ENCODE measurements at regions not wholly inside any gene's neighbourhood (a gene's known extent, or its start where the extent isn't known, plus 50 kb on each side); places are given as distances from the start of the nearest gene placed in this dataset.
A peak's percentile ranks its signal among the peaks of the same experiment; 100 is the strongest.

GRCh38 chr6:137740967-137741761, 125.9 kb upstream of the TNFAIP3 start:
- no peak for DNase-seq (ENCODE audit: insufficient read length)
- no peak for FAIRE-seq
- TF ChIP-seq POLR2A (IDR thresholded peaks at IDR 0.05; ENCODE audit: low read depth, low read length) (no peak), TAF1 (IDR thresholded peaks at IDR 0.05; ENCODE audit: borderline replicate concordance, low read depth, low read length) (no peak), POLR2AphosphoS5 (IDR thresholded peaks at IDR 0.05; ENCODE audit: low read depth, low read length) (no peak)

GRCh38 chr6:137743493-137743892, 123.6 kb upstream of the TNFAIP3 start:
- TF ChIP-seq POLR2AphosphoS5 (IDR thresholded peaks at IDR 0.05; ENCODE audit: low read depth, low read length), result no peak
- no peak for TF ChIP-seq TAF1 (IDR thresholded peaks at IDR 0.05; ENCODE audit: borderline replicate concordance, low read depth, low read length)
- TF ChIP-seq POLR2A (IDR thresholded peaks at IDR 0.05; ENCODE audit: low read depth, low read length), result no peak
- no peak for FAIRE-seq

DNA sequence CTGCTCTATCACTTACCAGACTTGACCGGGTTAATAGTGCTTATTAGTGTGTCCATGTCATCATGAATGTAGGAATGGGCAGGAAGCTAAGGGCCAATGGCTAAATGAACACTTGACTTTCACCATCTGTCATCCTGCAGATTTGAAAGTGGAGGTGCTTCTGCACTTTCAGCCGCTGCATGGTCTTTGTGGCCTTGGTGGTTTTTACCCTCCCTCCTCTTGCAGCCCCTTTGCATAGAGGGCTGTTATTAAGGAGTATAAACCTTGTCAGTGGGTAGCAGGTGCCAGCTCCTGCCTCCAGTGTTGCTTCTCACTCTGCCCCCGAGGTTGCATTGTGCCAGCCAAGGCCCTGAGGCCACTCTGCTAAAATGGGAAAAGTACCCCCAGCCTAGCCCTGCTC, 122.2 kb upstream of the TNFAIP3 start:
- DNase-seq (ENCODE audit: insufficient read length), result peak; percentile 10
- peak; percentile 78 for FAIRE-seq
- TF ChIP-seq POLR2AphosphoS5 (IDR thresholded peaks at IDR 0.05; ENCODE audit: low read depth, low read length) (no peak), POLR2A (IDR thresholded peaks at IDR 0.05; ENCODE audit: low read depth, low read length) (no peak), TAF1 (IDR thresholded peaks at IDR 0.05; ENCODE audit: borderline replicate concordance, low read depth, low read length) (no peak)

More at GRCh38 chr6:137743493-137743892, 123.6 kb upstream of the TNFAIP3 start:
- no peak for DNase-seq (ENCODE audit: insufficient read length)

DNA sequence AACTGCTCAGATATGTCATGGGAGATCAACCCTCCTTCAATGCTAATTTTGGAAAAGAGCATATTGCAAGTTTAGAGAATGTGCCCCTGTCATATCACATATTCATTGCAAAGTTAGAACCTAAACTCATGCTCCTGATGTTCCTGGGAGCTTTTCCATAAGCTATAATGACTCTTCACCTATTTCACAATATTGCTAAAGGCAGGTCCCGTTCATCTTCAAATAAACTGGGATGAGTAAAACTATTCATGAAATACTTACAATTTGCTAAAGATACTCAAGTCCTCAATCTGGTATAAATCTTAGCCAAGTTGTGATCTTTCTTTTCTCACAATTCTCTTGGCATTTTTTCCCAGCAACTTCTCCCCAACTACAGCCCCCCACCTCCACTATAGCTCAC, 121.7 kb upstream of the TNFAIP3 start:
- FAIRE-seq (peak; percentile 74), DNase-seq (ENCODE audit: insufficient read length) (no peak)
- TF ChIP-seq POLR2A (IDR thresholded peaks at IDR 0.05; ENCODE audit: low read depth, low read length), result no peak
- no peak for TF ChIP-seq TAF1 (IDR thresholded peaks at IDR 0.05; ENCODE audit: borderline replicate concordance, low read depth, low read length)
- TF ChIP-seq POLR2AphosphoS5 (IDR thresholded peaks at IDR 0.05; ENCODE audit: low read depth, low read length), result no peak

DNA sequence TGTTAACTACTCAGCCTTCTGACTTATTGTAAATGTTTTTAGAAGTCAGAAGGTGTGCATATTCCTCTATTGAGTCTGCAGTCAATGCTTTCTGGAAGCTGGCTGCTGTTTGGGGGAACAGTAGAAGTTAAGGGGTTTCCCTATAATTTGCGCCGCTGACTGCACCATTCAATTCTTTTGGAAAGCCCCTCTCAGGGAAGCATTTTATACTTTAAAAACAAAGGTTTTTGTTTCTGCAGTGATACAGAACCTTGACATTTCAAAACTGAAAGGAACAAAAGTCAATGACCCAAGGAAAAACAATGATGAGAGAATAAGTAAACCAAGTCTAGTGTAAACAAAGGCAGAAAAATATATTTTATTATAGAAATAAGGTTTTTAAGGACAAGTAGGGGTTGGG, 120.8 kb upstream of the TNFAIP3 start:
- no peak for TF ChIP-seq TAF1 (IDR thresholded peaks at IDR 0.05; ENCODE audit: borderline replicate concordance, low read depth, low read length)
- no peak for TF ChIP-seq POLR2AphosphoS5 (IDR thresholded peaks at IDR 0.05; ENCODE audit: low read depth, low read length)
- TF ChIP-seq POLR2A (IDR thresholded peaks at IDR 0.05; ENCODE audit: low read depth, low read length), result no peak
- no peak for DNase-seq (ENCODE audit: insufficient read length)
- FAIRE-seq, result no peak

DNA sequence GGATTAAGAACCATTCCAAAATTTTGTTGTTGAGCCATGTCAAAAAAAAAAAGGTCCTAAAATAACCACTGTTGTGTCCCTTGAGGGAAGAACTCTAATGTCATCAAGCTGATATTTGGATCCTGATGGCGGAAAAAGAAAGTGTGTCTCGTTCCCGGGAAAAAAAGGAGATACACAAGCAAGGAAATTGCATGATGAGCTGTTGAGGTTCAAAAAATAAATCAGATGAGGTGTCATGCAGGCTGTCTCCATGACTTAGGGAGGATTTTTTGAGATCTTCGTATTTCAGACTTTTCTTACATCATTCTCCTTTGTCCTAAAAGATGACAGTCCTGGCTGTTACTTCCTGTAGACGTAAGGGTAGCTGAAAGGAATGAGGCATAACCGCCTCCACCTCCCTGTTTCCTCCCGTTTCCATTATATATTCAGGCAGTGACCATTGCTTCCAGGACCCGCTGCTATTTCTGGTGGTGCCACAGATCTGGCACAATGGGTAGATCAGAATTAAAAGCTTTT, 117.3 kb upstream of the TNFAIP3 start:
- FAIRE-seq (peak; percentile 27), DNase-seq (ENCODE audit: insufficient read length) (no peak)
- TF ChIP-seq POLR2AphosphoS5 (IDR thresholded peaks at IDR 0.05; ENCODE audit: low read depth, low read length), result no peak
- no peak for TF ChIP-seq TAF1 (IDR thresholded peaks at IDR 0.05; ENCODE audit: borderline replicate concordance, low read depth, low read length)
- TF ChIP-seq POLR2A (IDR thresholded peaks at IDR 0.05; ENCODE audit: low read depth, low read length), result no peak

DNA sequence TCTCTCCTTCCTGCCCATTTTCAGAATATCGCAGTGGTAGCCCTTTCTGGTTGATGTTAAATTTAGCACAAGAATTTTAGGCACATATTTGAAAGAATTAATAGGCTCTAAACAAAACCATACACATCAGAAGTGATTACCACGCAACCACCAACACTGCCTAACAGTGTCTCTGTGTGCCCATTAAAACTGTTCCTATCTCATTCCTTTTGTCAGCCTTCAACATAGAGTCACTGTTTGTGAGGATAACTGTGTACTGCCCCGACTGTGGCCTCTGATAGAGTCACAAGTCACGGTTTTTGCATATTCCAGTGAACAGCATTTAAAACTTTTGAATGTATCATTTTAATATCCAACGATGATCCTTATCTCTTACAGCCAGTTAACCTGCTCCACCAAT, 116.8 kb upstream of the TNFAIP3 start:
- peak; percentile 73 for FAIRE-seq
- DNase-seq (ENCODE audit: insufficient read length), result no peak

DNA sequence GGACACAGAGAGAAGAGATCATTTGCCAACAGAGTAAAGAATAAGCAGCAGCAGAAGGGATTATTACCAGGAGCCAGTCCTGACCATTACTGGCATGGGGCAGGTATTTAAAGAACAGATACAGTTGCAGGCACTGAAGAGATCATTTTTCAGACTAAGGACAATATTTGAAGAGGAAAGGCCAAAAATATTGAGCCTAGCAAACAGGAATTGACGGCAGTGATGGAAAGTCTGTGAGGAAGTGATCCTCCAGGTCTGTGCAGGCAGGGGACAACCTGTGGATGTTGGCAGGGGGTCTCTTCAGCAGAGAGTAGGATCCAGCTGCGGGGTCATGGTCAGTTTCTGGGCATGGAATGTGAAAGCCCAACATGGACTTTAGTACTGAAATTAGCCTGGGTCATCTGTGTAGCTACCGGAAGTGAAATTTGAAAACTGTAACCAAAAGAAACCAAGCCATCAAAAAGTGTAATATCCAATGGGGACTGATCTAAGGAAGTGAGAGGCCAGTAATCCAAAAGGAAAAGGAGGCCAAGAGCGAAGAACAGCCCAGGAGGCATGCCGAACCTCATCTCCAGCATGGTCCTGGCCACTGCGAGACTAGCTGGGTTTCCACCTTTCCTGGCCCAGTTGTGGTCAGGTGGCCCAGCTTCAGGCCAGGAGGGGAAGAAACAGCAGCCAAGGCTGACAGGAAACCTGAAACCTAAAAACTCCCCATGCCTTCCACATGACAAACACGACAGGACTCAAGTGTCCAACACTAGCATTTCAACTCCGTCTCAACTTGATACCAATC, 115.1 kb upstream of the TNFAIP3 start:
- no peak for TF ChIP-seq POLR2AphosphoS5 (IDR thresholded peaks at IDR 0.05; ENCODE audit: low read depth, low read length)
- no peak for TF ChIP-seq TAF1 (IDR thresholded peaks at IDR 0.05; ENCODE audit: borderline replicate concordance, low read depth, low read length)
- no peak for TF ChIP-seq POLR2A (IDR thresholded peaks at IDR 0.05; ENCODE audit: low read depth, low read length)
- peak; percentile 17 for FAIRE-seq
- DNase-seq (ENCODE audit: insufficient read length), result no peak

More for the DNA sequence above, 116.8 kb upstream of the TNFAIP3 start:
- TF ChIP-seq POLR2A (IDR thresholded peaks at IDR 0.05; ENCODE audit: low read depth, low read length) (no peak), POLR2AphosphoS5 (IDR thresholded peaks at IDR 0.05; ENCODE audit: low read depth, low read length) (no peak), TAF1 (IDR thresholded peaks at IDR 0.05; ENCODE audit: borderline replicate concordance, low read depth, low read length) (no peak)

DNA sequence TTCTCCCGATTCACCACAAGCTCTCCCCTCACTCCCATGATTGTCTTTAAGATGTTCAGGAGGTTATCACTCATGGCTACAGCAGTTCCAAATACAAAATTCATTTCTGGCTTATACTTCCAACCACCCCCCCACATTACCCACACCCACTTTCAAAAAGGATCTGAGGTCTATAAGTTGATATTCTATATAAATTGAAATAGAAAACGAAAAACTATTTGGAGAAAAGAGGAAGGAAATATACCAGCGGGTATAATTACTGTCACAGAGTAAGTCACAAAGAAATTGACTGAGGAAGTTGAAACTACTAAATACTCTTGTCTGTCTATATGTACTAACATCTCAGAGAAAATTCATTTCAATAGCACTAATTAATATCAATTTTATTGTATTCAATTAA, 112.7 kb upstream of the TNFAIP3 start:
- DNase-seq (ENCODE audit: insufficient read length) (no peak), FAIRE-seq (peak; percentile 88)
- TF ChIP-seq TAF1 (IDR thresholded peaks at IDR 0.05; ENCODE audit: borderline replicate concordance, low read depth, low read length) (no peak), POLR2AphosphoS5 (IDR thresholded peaks at IDR 0.05; ENCODE audit: low read depth, low read length) (no peak), POLR2A (IDR thresholded peaks at IDR 0.05; ENCODE audit: low read depth, low read length) (no peak)

GRCh38 chr6:137754866-137755265, 112.2 kb upstream of the TNFAIP3 start:
- DNase-seq (ENCODE audit: insufficient read length) (no peak), FAIRE-seq (no peak)
- no peak for TF ChIP-seq POLR2A (IDR thresholded peaks at IDR 0.05; ENCODE audit: low read depth, low read length)
- TF ChIP-seq POLR2AphosphoS5 (IDR thresholded peaks at IDR 0.05; ENCODE audit: low read depth, low read length), result no peak
- TF ChIP-seq TAF1 (IDR thresholded peaks at IDR 0.05; ENCODE audit: borderline replicate concordance, low read depth, low read length), result no peak

DNA sequence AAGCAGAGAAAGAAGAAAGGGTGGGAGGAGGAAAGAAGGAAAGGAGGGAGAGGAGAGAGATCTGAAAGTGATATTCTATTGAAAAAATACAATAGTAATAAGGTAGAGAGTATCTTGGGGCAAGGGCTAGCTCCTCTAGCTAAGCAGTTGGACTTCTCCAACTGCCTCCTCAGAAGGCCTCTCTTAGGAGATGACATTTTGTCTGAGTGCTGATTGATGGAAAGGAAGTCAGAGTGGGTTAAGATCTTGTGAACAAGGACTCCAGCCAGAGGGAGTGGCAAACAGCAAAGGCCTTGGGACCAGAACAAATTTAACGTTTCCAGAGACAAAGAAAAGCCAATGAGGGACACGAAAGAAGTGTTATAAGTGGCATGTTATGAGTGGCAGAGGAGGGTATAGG, 111.8 kb upstream of the TNFAIP3 start:
- DNase-seq (ENCODE audit: insufficient read length) (no peak), FAIRE-seq (no peak)
- TF ChIP-seq TAF1 (IDR thresholded peaks at IDR 0.05; ENCODE audit: borderline replicate concordance, low read depth, low read length) (no peak), POLR2AphosphoS5 (IDR thresholded peaks at IDR 0.05; ENCODE audit: low read depth, low read length) (no peak), POLR2A (IDR thresholded peaks at IDR 0.05; ENCODE audit: low read depth, low read length) (no peak)
